Naive thymus-derived CD8-positive, alpha-beta T cell (primary cell): ENCODE measurements at regions not wholly inside any gene's neighbourhood (a gene's known extent, or its start where the extent isn't known, plus 50 kb on each side); places are given as distances from the start of the nearest gene placed in this dataset.

Experiments
- ATAC-seq, 2 donors: fragments of 150-1000 bp; cut with Tn5 transposase in 1 of 2; sonication (Bioruptor Pico), chemical (Tn5 transposase) in 1 of 2; 1 replicate in 1 of 2; 2 replicates in 1 of 2; pipeline ENCODE4 v1.10.0; 2021; ENCODE audit warnings: mild to moderate bottlenecking in 2 of 2, moderate library complexity in 2 of 2
- POLR2A ChIA-PET: fragments of 350-600 bp; sonication (Branson Sonifier 250); formaldehyde crosslinking; loops from one replicate; lab custom pipeline; 2021; ENCODE audit warnings: antibody characterized with exemption; lab: Charles Lee
- DNase-seq, 10 donors: peaks; one replicate each; pipeline versions ENCODE4 v3.0.0 to v3.0.0-alpha.2; 2020 to 2022
- H3K27ac Mint-ChIP-seq, 10 donors: one replicate each; pipeline ENCODE4 v1.8.0; 2020 to 2022; ENCODE audit warnings: mild to moderate bottlenecking in 10 of 10, mixed read lengths in 10 of 10, moderate library complexity in 4 of 10, inconsistent platforms in 1 of 10
- H3K27me3 Mint-ChIP-seq, 5 donors: one replicate each; pipeline ENCODE4 v1.8.0; 2021 to 2022; ENCODE audit warnings: mixed read lengths in 5 of 5
- H3K36me3 Mint-ChIP-seq, 3 donors: one replicate each; pipeline ENCODE4 v1.8.0; 2020 to 2022; ENCODE audit warnings: mixed read lengths in 3 of 3, mild to moderate bottlenecking in 2 of 3, inconsistent platforms in 1 of 3
- H3K4me1 Mint-ChIP-seq, 4 donors: one replicate each; pipeline ENCODE4 v1.8.0; 2021 to 2022; ENCODE audit warnings: mixed read lengths in 4 of 4
- H3K4me3 Mint-ChIP-seq, 10 donors: one replicate each; pipeline ENCODE4 v1.8.0; 2020 to 2022; ENCODE audit warnings: mild to moderate bottlenecking in 10 of 10, mixed read lengths in 10 of 10, moderate library complexity in 6 of 10, inconsistent platforms in 1 of 10
- H3K9me3 Mint-ChIP-seq, 9 donors: one replicate each; pipeline ENCODE4 v1.8.0; 2020 to 2022; ENCODE audit warnings: mixed read lengths in 9 of 9, mild to moderate bottlenecking in 3 of 9, inconsistent platforms in 1 of 9, moderate library complexity in 1 of 9

DNA sequence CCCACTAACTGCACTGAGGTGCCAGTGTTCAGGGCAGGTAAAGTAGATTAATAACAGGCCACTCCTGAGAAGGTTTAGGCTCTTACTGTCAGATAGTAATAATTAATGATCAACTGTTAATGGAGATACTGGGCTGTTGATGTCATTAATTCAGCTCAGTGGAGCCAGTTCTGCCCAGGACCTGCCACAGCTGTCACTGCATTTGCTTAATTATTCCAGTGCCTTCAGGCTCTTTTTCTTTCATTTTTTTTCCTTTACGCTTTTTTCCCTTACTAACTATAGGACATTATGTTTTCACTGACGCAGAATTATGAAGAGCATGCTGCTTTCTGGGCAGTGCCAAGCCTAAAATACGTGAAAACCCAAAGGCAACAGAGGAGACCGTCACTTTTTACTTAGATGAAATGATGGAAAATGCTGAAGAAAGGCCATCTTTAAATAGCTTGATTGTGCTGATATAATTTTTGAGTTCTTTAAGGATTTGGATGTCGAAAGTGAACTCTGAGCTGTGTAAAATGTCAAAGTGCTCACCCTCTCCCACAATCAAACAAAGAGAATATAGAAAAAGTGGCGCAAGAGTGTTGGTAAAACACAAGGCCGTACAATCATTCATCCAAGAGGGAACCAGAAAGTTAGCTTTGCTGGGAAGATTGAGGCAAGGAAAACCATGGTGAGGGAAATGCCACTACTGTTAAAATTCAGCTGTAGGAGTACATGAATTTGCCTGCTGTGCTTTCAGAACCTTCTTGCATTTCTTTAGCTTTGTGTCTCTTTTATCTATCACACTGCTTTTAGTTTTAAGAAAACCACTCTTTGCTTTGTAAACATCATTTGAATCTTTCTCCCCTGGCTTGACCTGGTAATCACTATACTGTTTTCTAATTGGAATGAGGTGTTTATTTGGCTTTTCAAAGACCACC, 192.0 kb upstream of the ZEB2 start:
- POLR2A ChIA-PET = no interaction called here
- no peak for ATAC-seq
- Mint-ChIP-seq H3K36me3 (peaks cover 0 to 4% (median 2%) of the 10 kb centered on the region in 3 donors), H3K4me1 (peaks cover 0 to 2% (median 0%) of the 10 kb centered on the region in 4 donors), H3K27me3 (peaks cover 0 to 9% (median 0%) of the 10 kb centered on the region in 5 donors), H3K27ac (no peak overlapping the region), H3K9me3 (peaks cover 0 to 10% (median 3%) of the 10 kb centered on the region in 9 donors), H3K4me3 (no peak overlapping the region)
- no peak for DNase-seq

DNA sequence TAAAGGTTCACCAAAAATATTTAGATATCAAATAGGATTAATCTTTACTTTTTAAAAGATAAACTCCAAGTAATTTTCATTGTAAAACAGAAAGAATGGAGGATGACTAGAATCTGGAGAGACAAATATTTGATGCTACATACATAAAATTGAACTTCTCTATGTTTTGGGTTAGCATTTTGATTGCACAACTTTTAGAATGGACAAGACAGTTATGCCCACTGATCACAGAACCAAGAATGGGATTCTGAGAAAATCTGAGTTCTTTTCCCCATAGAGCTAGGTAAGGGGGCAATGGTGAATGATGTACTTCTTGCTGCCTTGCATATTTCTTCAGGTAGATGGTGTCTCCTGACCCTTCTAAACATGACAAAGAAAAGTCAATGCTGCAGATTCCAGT, 191.2 kb upstream of the ZEB2 start:
- no peak overlapping the region for H3K27ac Mint-ChIP-seq
- peaks cover 0 to 3% (median 0%) of the 10 kb centered on the region in 9 donors for H3K9me3 Mint-ChIP-seq
- POLR2A ChIA-PET = no interaction called here
- H3K4me3 Mint-ChIP-seq = no peak overlapping the region
- ATAC-seq (no peak), DNase-seq (no peak)
- H3K4me1 Mint-ChIP-seq = peaks cover 0 to 2% (median 0%) of the 10 kb centered on the region in 4 donors
- H3K27me3 Mint-ChIP-seq = peaks cover 0 to 9% (median 2%) of the 10 kb centered on the region in 5 donors
- H3K36me3 Mint-ChIP-seq = no peaks in the 10 kb centered on the region

DNA sequence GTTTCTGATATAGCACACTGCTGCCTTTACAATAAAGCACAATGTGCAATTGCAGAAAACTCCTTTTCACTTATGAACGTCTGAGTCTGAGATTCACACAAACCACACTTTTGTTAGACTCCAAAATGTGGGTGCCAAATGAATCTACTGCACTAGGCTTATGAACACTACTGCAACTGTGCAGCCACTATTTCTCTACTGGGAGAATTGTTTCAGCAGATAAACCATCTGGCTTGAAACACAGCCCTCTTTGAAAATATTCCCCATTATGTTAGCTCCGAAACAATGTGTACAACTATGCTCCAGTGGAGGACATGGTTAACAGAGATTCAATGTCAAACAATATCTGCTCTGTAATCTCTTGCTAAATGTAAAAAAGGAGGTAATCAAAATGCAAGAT, 188.7 kb upstream of the ZEB2 start:
- H3K36me3 Mint-ChIP-seq = no peaks in the 10 kb centered on the region
- peaks cover 0 to 18% (median 0%) of the 10 kb centered on the region in 4 donors for H3K4me1 Mint-ChIP-seq
- POLR2A ChIA-PET = no interaction called here
- ATAC-seq = no peak
- H3K9me3 Mint-ChIP-seq = no peaks in the 10 kb centered on the region
- DNase-seq = no peak
- no peak overlapping the region for H3K27ac Mint-ChIP-seq
- H3K27me3 Mint-ChIP-seq = peaks cover 0 to 7% (median 6%) of the 10 kb centered on the region in 5 donors
- H3K4me3 Mint-ChIP-seq = no peak overlapping the region

DNA sequence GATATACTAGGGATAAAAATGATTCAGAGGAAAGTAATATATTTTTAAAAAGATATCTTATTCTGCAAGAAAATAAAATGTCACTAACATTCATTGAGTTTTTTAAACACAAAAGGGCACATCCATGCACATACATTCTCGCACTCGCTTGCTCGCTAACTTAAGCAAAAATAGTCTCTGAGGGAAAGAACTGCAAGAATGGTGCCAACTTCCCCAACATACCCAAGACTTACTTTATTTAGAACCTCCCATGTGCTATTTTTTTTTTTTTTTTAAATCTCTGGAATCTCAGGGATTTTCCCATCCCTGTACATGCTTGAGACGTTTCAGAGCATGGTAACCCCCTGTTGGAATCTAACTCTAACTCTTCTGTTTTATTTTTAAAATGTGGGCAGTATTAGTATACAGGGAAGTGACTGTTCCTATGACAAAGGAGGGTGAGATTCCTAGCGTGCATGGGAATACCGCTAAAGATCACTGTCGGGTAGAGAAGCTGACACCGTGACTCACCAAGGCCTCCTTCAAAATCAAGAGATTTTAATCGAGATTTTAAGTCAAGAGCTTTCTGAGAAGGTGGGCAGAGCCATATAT, 187.9 kb upstream of the ZEB2 start:
- no peak overlapping the region for H3K27ac Mint-ChIP-seq
- no peaks in the 10 kb centered on the region for H3K36me3 Mint-ChIP-seq
- no peak for ATAC-seq
- H3K4me3 Mint-ChIP-seq = no peak overlapping the region
- peaks cover 0 to 23% (median 0%) of the 10 kb centered on the region in 4 donors for H3K4me1 Mint-ChIP-seq
- H3K27me3 Mint-ChIP-seq = peaks cover 0 to 7% (median 6%) of the 10 kb centered on the region in 5 donors
- H3K9me3 Mint-ChIP-seq = no peaks in the 10 kb centered on the region
- no peak for DNase-seq
- POLR2A ChIA-PET = no interaction called here

DNA sequence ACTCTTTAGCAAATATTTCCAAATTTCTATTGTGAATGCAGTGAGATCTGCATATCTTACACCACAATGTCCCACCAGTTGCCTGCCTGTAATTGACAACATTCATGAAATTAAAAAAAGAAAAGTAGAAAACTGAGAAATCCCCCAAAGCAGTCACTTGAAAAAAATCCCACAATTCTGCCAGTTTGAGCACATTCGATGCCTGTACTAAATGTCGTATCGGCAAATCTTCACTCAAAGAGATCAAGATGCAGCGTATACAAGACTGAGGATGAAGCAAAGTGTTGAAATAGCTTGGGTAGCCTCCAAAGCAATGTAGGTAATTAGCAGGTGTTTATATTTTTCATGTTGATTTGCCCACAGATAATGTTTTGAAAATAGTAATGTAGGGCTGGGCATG, 186.7 kb upstream of the ZEB2 start:
- Mint-ChIP-seq H3K9me3 (no peaks in the 10 kb centered on the region), H3K27me3 (peaks cover 0 to 7% (median 6%) of the 10 kb centered on the region in 5 donors), H3K27ac (no peak overlapping the region), H3K4me1 (peaks cover 0 to 32% (median 0%) of the 10 kb centered on the region in 4 donors), H3K4me3 (no peak overlapping the region), H3K36me3 (no peaks in the 10 kb centered on the region)
- ATAC-seq (no peak), DNase-seq (no peak)
- POLR2A ChIA-PET = no interaction called here

DNA sequence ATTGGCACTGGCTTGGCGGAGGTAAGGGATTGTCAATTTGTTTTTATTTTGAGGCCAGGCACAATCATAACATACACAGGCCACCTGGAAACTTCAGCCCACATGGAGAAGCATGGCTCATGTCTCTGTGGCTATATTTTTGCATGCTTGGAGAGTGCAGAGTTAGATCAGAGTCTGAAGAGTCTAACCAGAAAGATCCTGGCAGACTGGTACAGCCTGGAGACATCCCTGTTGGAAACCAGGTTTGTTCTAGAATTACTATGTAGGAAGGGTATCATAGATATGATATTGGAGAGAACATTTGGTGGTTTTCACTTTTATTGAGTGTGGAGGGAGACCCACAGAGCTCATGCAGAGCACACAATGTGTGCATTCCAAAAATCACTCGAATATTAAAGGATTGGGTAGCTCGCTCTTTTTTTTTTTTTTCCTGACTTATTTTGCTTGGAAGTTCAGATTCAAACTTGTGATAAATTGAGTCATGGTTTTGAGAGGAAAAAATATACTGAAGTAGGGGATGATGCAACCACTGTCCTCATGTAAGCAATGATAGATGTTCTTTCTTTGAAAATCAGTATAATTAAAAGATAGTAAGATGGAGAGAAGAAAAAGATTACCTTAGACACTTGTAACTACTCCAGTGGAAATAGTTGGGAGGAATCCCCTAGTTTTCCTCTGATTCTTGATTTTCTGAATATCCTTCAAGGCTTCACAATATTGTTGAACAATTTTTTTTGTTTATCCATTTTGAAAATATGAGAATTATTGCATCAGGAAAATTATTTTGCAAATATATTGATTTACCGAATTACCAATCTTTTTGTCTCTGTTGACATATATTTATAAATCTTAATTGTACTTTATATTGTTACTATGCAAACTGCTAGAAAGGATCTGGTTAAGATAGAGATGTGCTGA, 185.7 kb upstream of the ZEB2 start:
- POLR2A ChIA-PET = no interaction called here
- H3K4me1 Mint-ChIP-seq = peaks cover 0 to 38% (median 0%) of the 10 kb centered on the region in 4 donors
- H3K27ac Mint-ChIP-seq = no peak overlapping the region

DNA sequence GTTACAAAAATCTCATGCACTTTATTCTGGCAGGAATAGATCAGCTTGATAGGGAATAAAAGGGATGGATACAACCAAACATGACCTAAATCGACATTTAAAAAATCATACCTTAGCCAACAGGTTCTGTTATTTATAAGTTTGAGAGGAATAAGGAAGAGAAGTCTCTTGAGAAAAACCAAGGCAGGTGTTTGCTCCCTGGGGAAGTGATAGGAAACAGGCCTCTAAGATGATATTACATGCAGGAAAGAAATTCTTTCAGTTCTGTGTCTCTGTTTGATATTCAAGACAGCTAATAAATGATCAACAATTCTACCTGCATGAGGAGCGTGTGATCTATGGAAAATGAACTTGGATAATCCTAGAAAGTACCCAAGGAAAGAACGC, 184.8 kb upstream of the ZEB2 start:
- DNase-seq (no peak), ATAC-seq (no peak)
- H3K4me1 Mint-ChIP-seq = peaks cover 0 to 36% (median 0%) of the 10 kb centered on the region in 4 donors
- peak overlapping the region in 1 of 10 donors; percentile 7 for H3K4me3 Mint-ChIP-seq
- H3K27me3 Mint-ChIP-seq = peaks cover 0 to 7% (median 6%) of the 10 kb centered on the region in 5 donors
- peak overlapping the region in 1 of 10 donors; percentile 47 for H3K27ac Mint-ChIP-seq
- POLR2A ChIA-PET = no interaction called here
- no peaks in the 10 kb centered on the region for H3K9me3 Mint-ChIP-seq
- H3K36me3 Mint-ChIP-seq = no peaks in the 10 kb centered on the region

More for the DNA sequence above, 185.7 kb upstream of the ZEB2 start:
- no peak for ATAC-seq
- H3K9me3 Mint-ChIP-seq = no peaks in the 10 kb centered on the region
- no peak overlapping the region for H3K4me3 Mint-ChIP-seq
- H3K27me3 Mint-ChIP-seq = peaks cover 0 to 7% (median 6%) of the 10 kb centered on the region in 5 donors
- H3K36me3 Mint-ChIP-seq = no peaks in the 10 kb centered on the region
- DNase-seq = no peak

DNA sequence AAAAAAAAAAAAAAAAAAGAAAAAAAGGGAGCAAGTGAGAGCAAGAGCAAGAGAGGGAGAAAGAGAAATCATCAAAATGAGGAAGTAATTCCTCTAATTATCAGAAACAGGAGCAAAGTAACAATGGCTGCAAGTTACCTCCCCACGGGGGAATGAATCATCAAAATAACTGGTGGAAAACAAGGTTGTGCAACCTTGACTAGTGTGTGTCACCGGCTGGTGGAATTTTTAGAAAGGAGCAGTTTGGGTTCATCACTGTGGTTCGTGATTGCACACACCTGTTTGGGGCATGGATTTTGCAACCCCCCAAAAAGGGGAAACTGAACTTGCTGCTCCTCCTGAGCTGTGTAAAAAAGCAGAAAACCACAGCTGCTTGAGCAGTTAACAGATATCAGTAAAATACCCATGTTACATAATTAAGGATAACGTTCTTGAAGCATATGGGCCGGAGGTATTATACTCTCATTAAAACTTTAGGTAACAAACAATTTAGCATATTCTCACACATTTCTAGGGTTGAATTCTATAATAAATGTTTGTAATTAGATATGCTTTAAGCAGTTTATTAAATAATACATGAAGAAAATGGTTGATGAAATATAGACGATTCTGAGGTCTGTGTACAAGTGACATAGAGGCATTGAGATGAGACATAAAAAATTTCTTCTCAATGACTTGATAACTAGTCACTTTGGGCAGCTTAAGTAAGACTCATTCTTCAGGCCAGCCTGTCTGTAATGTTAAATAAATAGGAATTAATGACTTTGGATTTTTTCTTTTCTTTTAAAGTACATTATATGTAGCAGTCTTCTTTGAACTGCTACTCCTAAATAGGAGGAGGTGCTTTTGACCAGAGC, 184.2 kb upstream of the ZEB2 start:
- POLR2A ChIA-PET = no interaction called here

DNA sequence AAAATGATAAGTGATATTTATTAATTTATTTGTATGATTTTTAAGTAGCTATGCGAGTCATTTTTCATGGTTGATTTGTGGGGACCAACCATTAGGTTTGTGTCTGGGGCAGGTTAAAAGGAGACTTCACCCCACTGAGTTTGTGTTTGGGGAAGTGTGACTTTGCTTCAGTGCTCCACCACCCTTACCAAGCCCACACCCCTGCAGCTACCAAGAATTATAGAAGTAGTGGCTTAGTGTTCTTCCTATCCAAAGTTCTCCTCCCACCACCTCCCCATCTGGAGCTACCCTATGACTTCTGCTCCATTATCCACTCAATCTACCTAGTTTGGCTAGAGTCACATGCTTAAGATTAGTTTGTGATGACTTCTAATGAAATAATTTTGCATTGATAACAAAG, 182.1 kb upstream of the ZEB2 start:
- peaks cover 0 to 2% (median 0%) of the 10 kb centered on the region in 9 donors for H3K9me3 Mint-ChIP-seq
- DNase-seq = no peak
- H3K36me3 Mint-ChIP-seq = no peaks in the 10 kb centered on the region
- H3K27ac Mint-ChIP-seq = peak overlapping the region in 1 of 10 donors; percentile 26
- ATAC-seq = no peak
- POLR2A ChIA-PET = no interaction called here
- peaks cover 0 to 36% (median 0%) of the 10 kb centered on the region in 4 donors for H3K4me1 Mint-ChIP-seq
- peak overlapping the region in 1 of 10 donors; percentile 20 for H3K4me3 Mint-ChIP-seq
- H3K27me3 Mint-ChIP-seq = peaks cover 0 to 7% (median 2%) of the 10 kb centered on the region in 5 donors

More for the DNA sequence above, 184.2 kb upstream of the ZEB2 start:
- H3K36me3 Mint-ChIP-seq = no peaks in the 10 kb centered on the region
- no peaks in the 10 kb centered on the region for H3K9me3 Mint-ChIP-seq
- ATAC-seq = no peak
- H3K4me1 Mint-ChIP-seq = peaks cover 0 to 36% (median 0%) of the 10 kb centered on the region in 4 donors
- peak overlapping the region in 1 of 10 donors; percentile 43 for H3K4me3 Mint-ChIP-seq
- H3K27me3 Mint-ChIP-seq = peaks cover 0 to 7% (median 6%) of the 10 kb centered on the region in 5 donors
- peak overlapping the region in 1 of 10 donors; percentile 47 for H3K27ac Mint-ChIP-seq
- peak in 1 of 10 donors; percentile 22 for DNase-seq

DNA sequence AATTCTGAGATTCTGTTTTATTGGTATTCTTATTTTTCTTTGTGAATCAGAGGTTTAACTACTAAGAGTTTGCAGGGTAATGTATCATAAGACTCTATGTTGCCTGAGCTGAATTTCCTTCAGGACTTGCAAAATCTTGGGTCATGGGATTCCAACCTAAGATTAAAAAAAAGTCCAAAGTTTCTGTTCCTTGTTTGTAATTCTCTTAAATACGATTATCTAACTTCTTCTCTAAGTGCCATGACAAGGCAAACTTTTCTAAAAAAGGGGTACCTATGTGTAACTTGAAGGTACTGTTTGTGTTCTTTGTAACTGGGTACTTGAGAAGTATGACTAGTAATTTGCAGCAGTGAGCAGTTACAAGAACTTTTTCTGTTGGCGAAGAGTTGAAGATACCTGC, 181.3 kb upstream of the ZEB2 start:
- H3K27ac Mint-ChIP-seq = no peak overlapping the region
- H3K4me3 Mint-ChIP-seq = no peak overlapping the region
- H3K4me1 Mint-ChIP-seq = peaks cover 0 to 36% (median 0%) of the 10 kb centered on the region in 4 donors
- peaks cover 0 to 4% (median 0%) of the 10 kb centered on the region in 9 donors for H3K9me3 Mint-ChIP-seq
- H3K36me3 Mint-ChIP-seq = no peaks in the 10 kb centered on the region
- POLR2A ChIA-PET = no interaction called here
- ATAC-seq = no peak
- no peak for DNase-seq
- H3K27me3 Mint-ChIP-seq = peaks cover 0 to 5% (median 2%) of the 10 kb centered on the region in 5 donors

DNA sequence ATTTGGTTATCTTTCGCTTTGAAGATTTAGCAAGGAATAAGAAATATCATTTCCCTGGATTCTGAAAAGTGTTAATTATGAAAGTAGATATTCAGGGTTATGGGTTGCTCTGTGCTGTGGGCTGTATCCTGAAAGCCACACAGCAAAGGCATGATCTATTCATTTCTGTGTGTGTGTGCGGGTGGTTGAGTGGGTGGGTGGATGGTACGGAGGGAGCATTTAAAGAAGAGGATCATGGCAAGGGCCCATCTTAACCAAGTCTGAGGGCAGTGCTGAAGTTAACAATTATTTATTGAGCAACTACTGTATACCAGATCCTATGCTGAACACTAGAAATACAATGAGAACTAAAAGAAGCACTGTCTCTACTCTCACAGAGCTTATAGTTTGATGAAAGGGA, 178.2 kb upstream of the ZEB2 start:
- ATAC-seq (no peak), DNase-seq (no peak)
- POLR2A ChIA-PET = no interaction called here
- H3K27ac Mint-ChIP-seq = no peak overlapping the region
- peaks cover 0 to 18% (median 0%) of the 10 kb centered on the region in 4 donors for H3K4me1 Mint-ChIP-seq
- H3K27me3 Mint-ChIP-seq = peaks cover 0 to 7% (median 0%) of the 10 kb centered on the region in 5 donors
- no peaks in the 10 kb centered on the region for H3K36me3 Mint-ChIP-seq
- H3K9me3 Mint-ChIP-seq = peaks cover 0 to 4% (median 0%) of the 10 kb centered on the region in 9 donors
- no peak overlapping the region for H3K4me3 Mint-ChIP-seq
